Ishikawa (cell line): ENCODE measurements at regions not wholly inside any gene's neighbourhood (a gene's known extent, or its start where the extent isn't known, plus 50 kb on each side); places are given as distances from the start of the nearest gene placed in this dataset.
A peak's percentile ranks its signal among the peaks of the same experiment; 100 is the strongest.

Experiments used
- CEBPB ChIP-seq: IDR thresholded peaks from 2 replicates; pipeline ENCODE4 v1.6.1; 2012
- CREB1 ChIP-seq: IDR thresholded peaks from 2 replicates; pipeline ENCODE4 v1.6.1; 2012; ENCODE audit warnings: low read depth
- EGR1 ChIP-seq: IDR thresholded peaks from 2 replicates; pipeline ENCODE4 v1.6.1; 2012
- EP300 ChIP-seq: IDR thresholded peaks from 2 replicates; pipeline ENCODE4 v1.6.1; 2012; ENCODE audit warnings: borderline replicate concordance
- FOXM1 ChIP-seq: IDR thresholded peaks from 2 replicates; pipeline ENCODE4 v1.6.1; 2012; ENCODE audit warnings: low read depth, borderline replicate concordance
- NFIC ChIP-seq: IDR thresholded peaks from 2 replicates; pipeline ENCODE4 v1.6.1; 2012
- RAD21 ChIP-seq: IDR thresholded peaks from 2 replicates; pipeline ENCODE4 v1.6.1; 2012; ENCODE audit warnings: low read depth
- TAF1 ChIP-seq: IDR thresholded peaks from 2 replicates; pipeline ENCODE4 v1.6.1; 2012; ENCODE audit warnings: low read depth, mild to moderate bottlenecking
- TCF12 ChIP-seq: IDR thresholded peaks from 2 replicates; pipeline ENCODE4 v1.6.1; 2012; ENCODE audit warnings: low read depth
- TEAD4 ChIP-seq: IDR thresholded peaks from 2 replicates; pipeline ENCODE4 v1.6.1; 2012
- YY1 ChIP-seq: IDR thresholded peaks from 2 replicates; pipeline ENCODE4 v1.6.1; 2012; ENCODE audit warnings: low read depth
- ZBTB7A ChIP-seq: IDR thresholded peaks from 2 replicates; pipeline ENCODE4 v1.6.1; 2012; ENCODE audit warnings: low read depth
- TF ChIP-seq, protein P1 (sequence below): IDR thresholded peaks from 2 replicates; pipeline ENCODE4 v1.6.1; 2012; ENCODE audit warnings: low read depth, mild to moderate bottlenecking
- TF ChIP-seq, protein P2 (sequence below): IDR thresholded peaks from 2 replicates; pipeline ENCODE4 v1.6.1; 2012
- TF ChIP-seq, protein P3 (sequence below): IDR thresholded peaks from 2 replicates; pipeline ENCODE4 v1.6.1; 2012

DNA sequence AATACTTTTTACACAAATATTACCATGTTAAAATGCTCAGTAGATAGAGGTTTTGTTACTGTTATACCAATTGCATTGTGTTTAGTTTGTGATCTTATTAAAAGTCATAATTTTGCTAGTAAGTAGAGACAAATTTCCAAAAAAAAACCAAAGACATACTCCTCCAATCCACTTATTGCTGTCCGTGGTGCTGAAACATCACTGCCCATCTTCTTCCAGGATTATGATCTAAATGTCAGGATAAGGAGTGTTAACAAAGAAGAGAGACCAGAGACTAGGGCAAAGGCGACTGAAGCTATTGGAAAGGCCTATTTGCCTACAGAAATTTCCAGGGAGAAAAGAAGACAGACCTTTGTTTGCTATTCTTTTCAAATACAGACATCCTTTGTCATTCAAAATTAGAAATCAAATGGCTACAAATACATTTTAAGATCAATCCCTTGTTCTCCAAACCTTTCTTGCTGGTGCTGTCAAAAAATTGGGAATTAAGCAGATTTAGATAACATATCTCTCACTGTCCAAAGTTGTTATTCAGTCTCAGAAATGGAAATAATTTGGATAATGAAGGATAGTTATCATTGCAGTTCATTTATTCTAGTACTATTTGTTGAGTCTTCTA, 199.7 kb downstream of the C11orf91 start:
- TF ChIP-seq, protein P1, sequence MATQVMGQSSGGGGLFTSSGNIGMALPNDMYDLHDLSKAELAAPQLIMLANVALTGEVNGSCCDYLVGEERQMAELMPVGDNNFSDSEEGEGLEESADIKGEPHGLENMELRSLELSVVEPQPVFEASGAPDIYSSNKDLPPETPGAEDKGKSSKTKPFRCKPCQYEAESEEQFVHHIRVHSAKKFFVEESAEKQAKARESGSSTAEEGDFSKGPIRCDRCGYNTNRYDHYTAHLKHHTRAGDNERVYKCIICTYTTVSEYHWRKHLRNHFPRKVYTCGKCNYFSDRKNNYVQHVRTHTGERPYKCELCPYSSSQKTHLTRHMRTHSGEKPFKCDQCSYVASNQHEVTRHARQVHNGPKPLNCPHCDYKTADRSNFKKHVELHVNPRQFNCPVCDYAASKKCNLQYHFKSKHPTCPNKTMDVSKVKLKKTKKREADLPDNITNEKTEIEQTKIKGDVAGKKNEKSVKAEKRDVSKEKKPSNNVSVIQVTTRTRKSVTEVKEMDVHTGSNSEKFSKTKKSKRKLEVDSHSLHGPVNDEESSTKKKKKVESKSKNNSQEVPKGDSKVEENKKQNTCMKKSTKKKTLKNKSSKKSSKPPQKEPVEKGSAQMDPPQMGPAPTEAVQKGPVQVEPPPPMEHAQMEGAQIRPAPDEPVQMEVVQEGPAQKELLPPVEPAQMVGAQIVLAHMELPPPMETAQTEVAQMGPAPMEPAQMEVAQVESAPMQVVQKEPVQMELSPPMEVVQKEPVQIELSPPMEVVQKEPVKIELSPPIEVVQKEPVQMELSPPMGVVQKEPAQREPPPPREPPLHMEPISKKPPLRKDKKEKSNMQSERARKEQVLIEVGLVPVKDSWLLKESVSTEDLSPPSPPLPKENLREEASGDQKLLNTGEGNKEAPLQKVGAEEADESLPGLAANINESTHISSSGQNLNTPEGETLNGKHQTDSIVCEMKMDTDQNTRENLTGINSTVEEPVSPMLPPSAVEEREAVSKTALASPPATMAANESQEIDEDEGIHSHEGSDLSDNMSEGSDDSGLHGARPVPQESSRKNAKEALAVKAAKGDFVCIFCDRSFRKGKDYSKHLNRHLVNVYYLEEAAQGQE, result peak; percentile 93
- no peak for TF ChIP-seq TCF12
- no peak for TF ChIP-seq CEBPB

DNA sequence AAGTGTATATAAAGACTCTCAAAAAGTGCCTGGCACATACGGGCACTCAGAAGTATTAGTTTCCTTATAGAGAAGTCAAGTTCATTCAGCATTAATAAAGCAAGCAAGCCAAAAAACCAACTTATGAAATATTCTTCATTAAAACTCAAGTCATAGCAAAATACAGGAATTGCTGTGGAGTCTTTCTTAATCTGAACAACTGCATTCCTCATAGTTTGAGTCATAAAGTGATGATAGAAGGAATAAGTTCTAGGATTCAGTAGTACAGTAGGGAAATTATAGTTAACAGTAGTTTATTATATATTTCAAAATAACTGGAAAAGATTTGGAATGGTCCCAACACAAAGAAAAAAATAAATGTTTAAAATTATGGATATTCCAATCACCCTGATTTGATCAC, 200.3 kb downstream of the C11orf91 start:
- TF ChIP-seq NFIC (no peak), EGR1 (no peak), TCF12 (no peak), CREB1 (no peak), EP300 (no peak), TAF1 (no peak), RAD21 (no peak)
- TF ChIP-seq, protein P2, sequence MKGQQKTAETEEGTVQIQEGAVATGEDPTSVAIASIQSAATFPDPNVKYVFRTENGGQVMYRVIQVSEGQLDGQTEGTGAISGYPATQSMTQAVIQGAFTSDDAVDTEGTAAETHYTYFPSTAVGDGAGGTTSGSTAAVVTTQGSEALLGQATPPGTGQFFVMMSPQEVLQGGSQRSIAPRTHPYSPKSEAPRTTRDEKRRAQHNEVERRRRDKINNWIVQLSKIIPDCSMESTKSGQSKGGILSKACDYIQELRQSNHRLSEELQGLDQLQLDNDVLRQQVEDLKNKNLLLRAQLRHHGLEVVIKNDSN, result no peak
- TF ChIP-seq, protein P1, result no peak

DNA sequence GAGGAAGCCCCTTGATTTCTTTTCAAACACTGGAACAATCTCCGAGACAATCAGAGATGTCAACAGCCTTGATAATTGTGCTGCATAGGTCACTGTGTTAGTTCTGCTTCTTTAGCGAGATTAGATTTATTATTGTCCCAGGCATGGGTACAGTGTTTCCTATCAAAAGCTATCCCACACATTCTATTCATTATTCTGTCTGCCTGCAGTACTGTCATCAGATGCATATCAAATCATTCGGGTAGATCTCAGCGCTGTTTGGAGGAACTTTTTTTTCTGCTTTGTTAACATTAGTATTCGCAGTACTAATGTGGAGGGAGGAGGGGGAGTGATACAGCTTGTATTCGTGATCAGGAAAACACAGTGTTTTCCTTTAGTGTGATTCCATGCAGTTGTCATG, 208.0 kb downstream of the C11orf91 start:
- no peak for TF ChIP-seq EP300
- TF ChIP-seq RAD21, result no peak
- TF ChIP-seq YY1, result no peak
- no peak for TF ChIP-seq TAF1
- no peak for TF ChIP-seq CEBPB
- TF ChIP-seq ZBTB7A, result no peak

DNA sequence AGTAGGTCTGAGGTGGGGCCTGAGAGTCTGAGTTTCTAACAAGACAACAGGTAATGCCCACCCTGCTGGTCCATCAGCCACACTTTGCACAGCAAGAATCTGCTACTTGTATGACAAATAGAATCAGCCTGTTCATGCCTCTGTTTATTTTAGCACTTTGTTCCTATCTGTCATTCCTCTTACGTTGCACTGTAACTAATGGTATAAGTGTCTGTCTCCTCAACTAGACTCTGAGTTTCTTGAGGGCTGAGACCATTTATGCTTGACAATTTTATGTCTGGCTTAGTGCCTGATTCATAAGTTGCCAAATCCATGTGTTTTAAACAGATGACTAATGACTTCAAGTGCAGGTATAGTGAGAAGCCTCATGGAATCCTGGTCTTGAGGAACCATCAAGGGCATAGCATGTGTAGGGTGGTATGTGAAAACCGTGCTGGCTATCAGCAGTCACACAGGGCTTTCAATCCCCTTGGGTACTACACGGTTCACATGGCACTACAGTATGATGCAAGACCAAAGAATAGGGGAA, 209.7 kb downstream of the C11orf91 start:
- TF ChIP-seq, protein P2, result no peak
- TF ChIP-seq NFIC (no peak), TAF1 (no peak), EGR1 (no peak), TEAD4 (no peak), FOXM1 (no peak)
- TF ChIP-seq, protein P3, sequence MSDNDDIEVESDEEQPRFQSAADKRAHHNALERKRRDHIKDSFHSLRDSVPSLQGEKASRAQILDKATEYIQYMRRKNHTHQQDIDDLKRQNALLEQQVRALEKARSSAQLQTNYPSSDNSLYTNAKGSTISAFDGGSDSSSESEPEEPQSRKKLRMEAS, result no peak
- TF ChIP-seq, protein P1, result no peak

DNA sequence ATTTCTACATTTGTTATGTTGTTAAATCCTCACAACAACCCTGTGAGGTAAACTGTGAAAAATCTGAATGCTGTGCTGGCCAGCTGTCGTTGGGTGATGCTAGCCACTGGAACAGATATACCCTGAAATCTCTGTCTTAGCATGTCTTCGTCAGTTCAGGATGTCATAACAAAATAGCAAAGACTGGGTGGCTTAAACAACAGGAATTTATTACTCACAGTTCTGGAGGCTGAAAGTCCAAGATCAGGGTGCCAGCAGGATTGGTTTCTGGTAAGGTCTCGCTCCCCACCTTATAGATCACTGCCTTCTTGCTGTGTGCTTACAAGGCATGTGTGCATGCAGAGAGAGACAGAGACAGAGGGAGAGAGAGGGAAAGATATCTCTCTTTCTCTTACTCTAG, 211.7 kb downstream of the C11orf91 start:
- TF ChIP-seq CREB1 (no peak), YY1 (no peak), TEAD4 (no peak)
- TF ChIP-seq, protein P2, result no peak
- TF ChIP-seq, protein P1, result no peak
